Panc1 (cell line): ENCODE measurements at regions not wholly inside any gene's neighbourhood (a gene's known extent, or its start where the extent isn't known, plus 50 kb on each side); places are given as distances from the start of the nearest gene placed in this dataset.

Source experiments
- ATAC-seq: fragments of 200-7000 bp; cut with Tn5 transposase; 2 replicates; pipeline ENCODE4 v1.9.1; 2020; ENCODE audit warnings: mild to moderate bottlenecking, moderate library complexity
- BruUV-seq: library from RNA; stranded (reverse); fragments of 400-500 nt; replicated peaks from 2 replicates; lab custom pipeline; 2021; lab: Mats Ljungman, UMichigan
- CTCF ChIA-PET: fragments of 300-600 bp; sonication (Branson Sonifier 250); formaldehyde crosslinking; loops from one replicate; lab custom pipeline; 2022; ENCODE audit warnings: antibody characterized with exemption; lab: Charles Lee
- POLR2A ChIA-PET: fragments of 300-600 bp; sonication (Branson Sonifier 250); formaldehyde crosslinking; loops from one replicate; lab custom pipeline; 2022; ENCODE audit warnings: antibody characterized with exemption; lab: Charles Lee
- DNase-seq: peaks from one replicate; pipeline ENCODE4 v3.0.0-alpha.2; 2010; ENCODE audit warnings: low read depth, low spot score
- H3K27ac ChIP-seq: 2 replicates; pipeline ENCODE4 v1.5.1; 2011; ENCODE audit warnings: mild to moderate bottlenecking, low read length, inconsistent platforms
- H3K27me3 ChIP-seq: fragments of 200-500 bp; sonication (Bioruptor generic); 2 replicates; pipeline ENCODE4 v1.6.0; 2014; ENCODE audit warnings: low read length, inconsistent platforms; ENCODE audit not compliant: control insufficient read depth, insufficient read depth
- H3K36me3 ChIP-seq: fragments of 200-500 bp; sonication (Bioruptor generic); 2 replicates; pipeline ENCODE4 v1.5.1; 2014; ENCODE audit warnings: inconsistent platforms, mild to moderate bottlenecking, low read length, moderate library complexity; ENCODE audit not compliant: control insufficient read depth, insufficient read depth
- H3K4me1 ChIP-seq: 2 replicates; pipeline ENCODE4 v1.5.1; 2011; ENCODE audit warnings: inconsistent platforms, mild to moderate bottlenecking, low read length, moderate library complexity; ENCODE audit not compliant: control insufficient read depth, insufficient read depth
- H3K4me3 ChIP-seq, 2 experiments: 2 replicates each; pipeline ENCODE4 v1.5.1; 2011 to 2012; ENCODE audit warnings: low read depth in 2 of 2, low read length in 2 of 2, mild to moderate bottlenecking in 2 of 2, inconsistent platforms in 1 of 2, moderate library complexity in 1 of 2
- H3K9me3 ChIP-seq: fragments of 200-500 bp; sonication (Bioruptor generic); 2 replicates; pipeline ENCODE4 v1.5.1; 2014; ENCODE audit warnings: low read depth, mild to moderate bottlenecking, inconsistent platforms, low read length, moderate library complexity; ENCODE audit not compliant: control insufficient read depth, insufficient read depth
- CTCF ChIP-seq: fragments of 450-650 bp; IDR thresholded peaks from 2 replicates; pipeline ENCODE4 v1.5.1; 2017; ENCODE audit warnings: mild to moderate bottlenecking
- POLR2AphosphoS5 ChIP-seq: IDR thresholded peaks from 2 replicates; pipeline ENCODE4 v1.6.1; 2012; ENCODE audit warnings: mild to moderate bottlenecking, low read depth, low read length, moderate library complexity
- REST ChIP-seq, 2 experiments: IDR thresholded peaks; 2 replicates each; pipeline ENCODE4 v1.6.1; 2011 to 2012; ENCODE audit warnings: low read depth in 2 of 2, control low read depth in 1 of 2, low read length in 1 of 2, mild to moderate bottlenecking in 1 of 2, moderate library complexity in 1 of 2; ENCODE audit not compliant: insufficient read depth in 1 of 2
- SIN3A ChIP-seq: IDR thresholded peaks from 2 replicates; pipeline ENCODE4 v1.6.1; 2012; ENCODE audit warnings: low read depth, mild to moderate bottlenecking, low read length, moderate library complexity, borderline replicate concordance; ENCODE audit not compliant: insufficient read depth
- TCF7L2 ChIP-seq: IDR thresholded peaks from 2 replicates; pipeline ENCODE4 v1.6.1; 2011; ENCODE audit warnings: mild to moderate bottlenecking, low read depth, low read length, inconsistent platforms
- in situ Hi-C: cut with HindIII; loops from 2 replicates; pipeline ENCODE4 v1.10.0; 2016; ENCODE audit warnings: low sequenced_read_pairs, low pct_unique_long_range_greater_than_20kb
- intact Hi-C: fragments of 100-400 bp; cut with micrococcal nuclease; formaldehyde crosslinking; loops from one replicate; pipeline ENCODE4 v1.10.0; 2022; ENCODE audit not compliant: unreplicated experiment

DNA sequence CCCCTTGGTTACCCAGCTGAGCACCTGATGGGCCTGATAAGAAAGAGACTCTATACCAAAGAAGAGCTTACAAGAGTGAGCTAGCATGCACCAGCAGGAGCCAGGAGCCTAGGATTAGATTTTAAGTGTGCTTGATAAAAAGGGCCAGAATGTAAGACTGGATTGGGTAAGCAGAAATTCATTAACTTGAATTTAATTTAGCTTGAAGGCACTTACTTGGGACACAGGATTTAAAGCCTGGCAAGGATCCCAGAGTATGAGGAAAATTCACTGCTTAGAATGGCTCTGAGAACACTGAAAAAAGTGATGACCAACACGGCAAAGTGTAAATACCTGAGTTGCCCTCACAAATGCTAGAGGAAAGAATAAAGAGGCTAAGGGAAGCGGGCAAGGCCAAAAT is 91.3 kb upstream of the RBBP8 start:
- Histone ChIP-seq H3K27ac (no peak overlapping the region), H3K36me3 (no peaks in the 10 kb centered on the region), H3K9me3 (no peaks in the 10 kb centered on the region), H3K27me3 (no peaks in the 10 kb centered on the region), H3K4me3 (no peak overlapping the region), H3K4me1 (no peaks in the 10 kb centered on the region)
- no peak for DNase-seq
- POLR2A ChIA-PET: no interaction called here
- TF ChIP-seq SIN3A (no peak), REST (IDR thresholded peaks at IDR 0.05; ENCODE audit: insufficient read depth in 1 of 2, low read depth in 2 of 2, low read length in 1 of 2) (no peak), CTCF (no peak), TCF7L2 (no peak), POLR2AphosphoS5 (no peak)
- ATAC-seq: no peak
- in situ Hi-C loops (no loop called here), intact Hi-C loops (loop anchor here (5.0 kb wide), 1 partner anchor 90 kb away; the partner anchor contains the start of gene RBBP8)
- no TSS peak for BruUV-seq
- CTCF ChIA-PET: no interaction called here

DNA sequence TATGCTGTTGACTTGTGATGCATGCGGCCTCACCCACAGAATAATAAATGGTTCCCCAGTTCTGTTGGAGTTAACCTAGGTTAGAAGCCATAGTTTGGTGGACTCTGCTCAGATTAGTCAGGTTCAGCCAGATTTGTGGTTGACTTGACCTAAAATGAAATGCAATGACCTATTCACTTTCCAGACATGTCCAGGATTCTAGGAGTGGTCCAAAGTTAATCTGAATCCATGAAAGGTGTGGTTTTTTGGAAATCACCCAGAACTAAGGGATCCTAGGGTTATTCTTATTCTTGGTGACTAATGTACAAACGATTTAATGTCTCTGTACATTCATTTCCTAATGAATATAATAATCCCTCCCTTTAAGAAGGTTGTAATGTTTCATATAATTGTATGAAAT is 88.9 kb upstream of the RBBP8 start:
- TF ChIP-seq SIN3A (no peak), POLR2AphosphoS5 (no peak), CTCF (no peak), REST (IDR thresholded peaks at IDR 0.05; ENCODE audit: insufficient read depth in 1 of 2, low read depth in 2 of 2, low read length in 1 of 2) (no peak), TCF7L2 (no peak)
- H3K27ac ChIP-seq: no peak overlapping the region
- ChIA-PET CTCF (no interaction called here), POLR2A (no interaction called here)
- no peaks in the 10 kb centered on the region for H3K9me3 ChIP-seq
- DNase-seq (no peak), ATAC-seq (no peak)
- H3K27me3 ChIP-seq: no peaks in the 10 kb centered on the region
- intact Hi-C loops (loop anchor here (5.0 kb wide), 1 partner anchor 88 kb away; the partner anchor contains the start of gene RBBP8), in situ Hi-C loops (no loop called here)
- no TSS peak for BruUV-seq
- H3K36me3 ChIP-seq: no peaks in the 10 kb centered on the region
- H3K4me1 ChIP-seq: no peaks in the 10 kb centered on the region
- H3K4me3 ChIP-seq: no peak overlapping the region
